PFSK-1 (cell line): ENCODE measurements at regions not wholly inside any gene's neighbourhood (a gene's known extent, or its start where the extent isn't known, plus 50 kb on each side); places are given as distances from the start of the nearest gene placed in this dataset.

Experiments
- FOXP2 ChIP-seq: optimal IDR thresholded peaks from 2 replicates; pipeline ENCODE3; 2011; ENCODE audit warnings: borderline replicate concordance, control low read depth, inconsistent platforms; ENCODE audit not compliant: insufficient read depth; ENCODE audit errors: extremely low read length, extremely low read depth
- POLR2AphosphoS5 ChIP-seq: IDR thresholded peaks from 2 replicates; pipeline ENCODE4 v1.6.1; 2012; ENCODE audit warnings: low read depth, mild to moderate bottlenecking, control low read depth, low read length, moderate library complexity
- SIN3A ChIP-seq: IDR thresholded peaks from 2 replicates; pipeline ENCODE4 v1.6.1; 2012; ENCODE audit warnings: mild to moderate bottlenecking, low read length, moderate library complexity, borderline replicate concordance; ENCODE audit not compliant: insufficient read depth
- TAF1 ChIP-seq: IDR thresholded peaks from 2 replicates; pipeline ENCODE4 v1.6.1; 2012; ENCODE audit warnings: low read length, control low read depth, borderline replicate concordance; ENCODE audit not compliant: insufficient read depth
- TF ChIP-seq, protein P1 (sequence below), 2 experiments: IDR thresholded peaks; 2 replicates each; pipeline versions ENCODE4 v1.6.1 to v1.8.0; 2011 to 2012; ENCODE audit warnings: low read depth in 2 of 2, low read length in 2 of 2, control low read depth in 1 of 2, inconsistent platforms in 1 of 2, mild to moderate bottlenecking in 1 of 2, moderate library complexity in 1 of 2; ENCODE audit not compliant: insufficient read depth in 1 of 2

DNA sequence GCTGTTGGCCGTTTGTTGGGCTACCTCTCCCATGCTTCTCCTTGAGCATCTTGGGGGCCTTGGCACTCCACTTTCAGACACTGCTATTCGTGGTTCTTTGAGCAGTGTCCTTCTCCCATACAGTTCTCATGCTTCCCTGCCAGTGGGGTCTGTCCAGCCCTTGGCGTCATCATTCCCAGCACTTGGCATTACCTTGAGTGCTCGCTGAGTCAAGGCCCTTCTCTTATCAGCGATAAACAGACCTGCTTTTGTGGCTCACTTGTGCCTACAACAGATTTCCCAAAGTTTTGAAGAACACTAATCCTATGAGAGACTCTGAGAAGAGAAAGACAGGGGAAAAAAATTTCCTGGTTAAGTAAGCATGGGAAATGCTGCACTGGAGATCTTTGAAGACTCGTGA, 85.3 kb downstream of the NOC3L start:
- TF ChIP-seq TAF1, result no peak
- TF ChIP-seq POLR2AphosphoS5, result no peak
- TF ChIP-seq FOXP2, result no peak
- TF ChIP-seq SIN3A, result no peak
- TF ChIP-seq, protein P1, sequence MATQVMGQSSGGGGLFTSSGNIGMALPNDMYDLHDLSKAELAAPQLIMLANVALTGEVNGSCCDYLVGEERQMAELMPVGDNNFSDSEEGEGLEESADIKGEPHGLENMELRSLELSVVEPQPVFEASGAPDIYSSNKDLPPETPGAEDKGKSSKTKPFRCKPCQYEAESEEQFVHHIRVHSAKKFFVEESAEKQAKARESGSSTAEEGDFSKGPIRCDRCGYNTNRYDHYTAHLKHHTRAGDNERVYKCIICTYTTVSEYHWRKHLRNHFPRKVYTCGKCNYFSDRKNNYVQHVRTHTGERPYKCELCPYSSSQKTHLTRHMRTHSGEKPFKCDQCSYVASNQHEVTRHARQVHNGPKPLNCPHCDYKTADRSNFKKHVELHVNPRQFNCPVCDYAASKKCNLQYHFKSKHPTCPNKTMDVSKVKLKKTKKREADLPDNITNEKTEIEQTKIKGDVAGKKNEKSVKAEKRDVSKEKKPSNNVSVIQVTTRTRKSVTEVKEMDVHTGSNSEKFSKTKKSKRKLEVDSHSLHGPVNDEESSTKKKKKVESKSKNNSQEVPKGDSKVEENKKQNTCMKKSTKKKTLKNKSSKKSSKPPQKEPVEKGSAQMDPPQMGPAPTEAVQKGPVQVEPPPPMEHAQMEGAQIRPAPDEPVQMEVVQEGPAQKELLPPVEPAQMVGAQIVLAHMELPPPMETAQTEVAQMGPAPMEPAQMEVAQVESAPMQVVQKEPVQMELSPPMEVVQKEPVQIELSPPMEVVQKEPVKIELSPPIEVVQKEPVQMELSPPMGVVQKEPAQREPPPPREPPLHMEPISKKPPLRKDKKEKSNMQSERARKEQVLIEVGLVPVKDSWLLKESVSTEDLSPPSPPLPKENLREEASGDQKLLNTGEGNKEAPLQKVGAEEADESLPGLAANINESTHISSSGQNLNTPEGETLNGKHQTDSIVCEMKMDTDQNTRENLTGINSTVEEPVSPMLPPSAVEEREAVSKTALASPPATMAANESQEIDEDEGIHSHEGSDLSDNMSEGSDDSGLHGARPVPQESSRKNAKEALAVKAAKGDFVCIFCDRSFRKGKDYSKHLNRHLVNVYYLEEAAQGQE (IDR thresholded peaks at IDR 0.05; ENCODE audit: insufficient read depth in 1 of 2, low read depth in 2 of 2, low read length in 2 of 2), result no peak

GRCh38 chr10:94279835-94280709, 82.7 kb downstream of the NOC3L start:
- TF ChIP-seq, protein P1 (IDR thresholded peaks at IDR 0.05; ENCODE audit: insufficient read depth in 1 of 2, low read depth in 2 of 2, low read length in 2 of 2), result no peak
- TF ChIP-seq FOXP2 (no peak), POLR2AphosphoS5 (no peak), TAF1 (no peak), SIN3A (no peak)

- TF ChIP-seq FOXP2 (no peak), POLR2AphosphoS5 (no peak), SIN3A (no peak), TAF1 (no peak)
- TF ChIP-seq, protein P1 (IDR thresholded peaks at IDR 0.05; ENCODE audit: insufficient read depth in 1 of 2, low read depth in 2 of 2, low read length in 2 of 2), result no peak
Measured at GRCh38 chr10:94281654-94282053, 81.1 kb downstream of the NOC3L start.

- TF ChIP-seq, protein P1 (IDR thresholded peaks at IDR 0.05; ENCODE audit: insufficient read depth in 1 of 2, low read depth in 2 of 2, low read length in 2 of 2), result no peak
- no peak for TF ChIP-seq POLR2AphosphoS5
- TF ChIP-seq TAF1, result no peak
- no peak for TF ChIP-seq SIN3A
- TF ChIP-seq FOXP2, result no peak
Measured at GRCh38 chr10:94282369-94282768, 80.4 kb downstream of the NOC3L start.
